OCI-LY1 (cell line): ENCODE measurements at regions not wholly inside any gene's neighbourhood (a gene's known extent, or its start where the extent isn't known, plus 50 kb on each side); places are given as distances from the start of the nearest gene placed in this dataset.

Experiments used
- CTCF ChIP-seq: fragments of 200-600 bp; sonication (generic), shearing (Covaris generic); IDR thresholded peaks from 2 replicates; pipeline ENCODE4 v1.5.1; 2017; ENCODE audit warnings: mild to moderate bottlenecking, antibody characterized with exemption, low read length, moderate library complexity, mixed read lengths
- EZH2 ChIP-seq: fragments of 200-600 bp; sonication (generic), shearing (Covaris generic); IDR thresholded peaks from 2 replicates; pipeline ENCODE4 v1.8.0; 2017; ENCODE audit warnings: borderline replicate concordance, mixed run types, mild to moderate bottlenecking, antibody characterized with exemption, low read length, moderate library complexity, mixed read lengths

- TF ChIP-seq CTCF (no peak), EZH2 (no peak)
Observed at GRCh38 chr12:76637807-76638206, 78.2 kb upstream of the OSBPL8 start.
